H9 (cell line): ENCODE measurements at regions not wholly inside any gene's neighbourhood (a gene's known extent, or its start where the extent isn't known, plus 50 kb on each side); places are given as distances from the start of the nearest gene placed in this dataset.

Source experiments
- DNase-seq: peaks from one replicate; pipeline ENCODE4 v3.0.0-alpha.2; 2017
- H2AFZ ChIP-seq: one replicate; pipeline ENCODE4 v1.6.1; 2013; ENCODE audit warnings: mild to moderate bottlenecking, low read length, control low read depth, moderate library complexity
- H2AK5ac ChIP-seq: 2 replicates; pipeline ENCODE4 v1.6.1; 2013; ENCODE audit warnings: low read length, control low read depth, mixed read lengths; ENCODE audit not compliant: insufficient read length
- H2BK120ac ChIP-seq: one replicate; pipeline ENCODE4 v1.6.1; 2013; ENCODE audit warnings: low read depth, mild to moderate bottlenecking, low read length, control low read depth, inconsistent platforms; ENCODE audit not compliant: poor library complexity, severe bottlenecking
- H2BK12ac ChIP-seq: 2 replicates; pipeline ENCODE4 v1.6.1; 2013; ENCODE audit warnings: low read length, control low read depth, mixed read lengths, low read depth; ENCODE audit not compliant: insufficient read length
- H2BK15ac ChIP-seq: 2 replicates; pipeline ENCODE4 v1.6.1; 2013; ENCODE audit warnings: low read depth, low read length, control low read depth
- H2BK20ac ChIP-seq: one replicate; pipeline ENCODE4 v1.6.1; 2013; ENCODE audit warnings: low read depth, mild to moderate bottlenecking, low read length, control low read depth, inconsistent platforms; ENCODE audit not compliant: poor library complexity, severe bottlenecking
- H2BK5ac ChIP-seq: 2 replicates; pipeline ENCODE4 v1.6.1; 2013; ENCODE audit warnings: low read length, control low read depth, mixed read lengths; ENCODE audit not compliant: insufficient read length
- H3K14ac ChIP-seq: 2 replicates; pipeline ENCODE4 v1.6.1; 2013; ENCODE audit warnings: low read length, control low read depth; ENCODE audit not compliant: insufficient read depth
- H3K18ac ChIP-seq: 2 replicates; pipeline ENCODE4 v1.6.1; 2013; ENCODE audit warnings: low read depth, mild to moderate bottlenecking, mixed read lengths, low read length, control low read depth; ENCODE audit not compliant: insufficient read length
- H3K23ac ChIP-seq: 2 replicates; pipeline ENCODE4 v1.6.1; 2013; ENCODE audit warnings: low read length, control low read depth, mixed read lengths, low read depth; ENCODE audit not compliant: insufficient read length
- H3K23me2 ChIP-seq: 2 replicates; pipeline ENCODE4 v1.6.1; 2013; ENCODE audit warnings: low read depth, mild to moderate bottlenecking, mixed read lengths, low read length, control low read depth; ENCODE audit not compliant: insufficient read length, poor library complexity, severe bottlenecking
- H3K27ac ChIP-seq: 2 replicates; pipeline ENCODE4 v1.5.1; 2013; ENCODE audit warnings: low read length, control low read depth, mixed read lengths, low read depth; ENCODE audit not compliant: insufficient read length
- H3K27me3 ChIP-seq: 2 replicates; pipeline ENCODE4 v1.6.1; 2013; ENCODE audit warnings: low read length, control low read depth, inconsistent platforms; ENCODE audit not compliant: insufficient read depth
- H3K4ac ChIP-seq: 2 replicates; pipeline ENCODE4 v1.6.1; 2013; ENCODE audit warnings: low read depth, mild to moderate bottlenecking, control low read depth, inconsistent platforms, low read length, moderate library complexity
- H3K4me1 ChIP-seq: 2 replicates; pipeline ENCODE4 v1.6.1; 2013; ENCODE audit warnings: low read length, control low read depth, inconsistent platforms; ENCODE audit not compliant: insufficient read depth
- H3K4me2 ChIP-seq: 2 replicates; pipeline ENCODE4 v1.6.1; 2013; ENCODE audit warnings: low read length, control low read depth, mixed read lengths; ENCODE audit not compliant: insufficient read length, insufficient read depth
- H3K56ac ChIP-seq: 2 replicates; pipeline ENCODE4 v1.6.1; 2013; ENCODE audit warnings: low read depth, mild to moderate bottlenecking, mixed read lengths, low read length, control low read depth; ENCODE audit not compliant: insufficient read length
- H3K79me1 ChIP-seq: 2 replicates; pipeline ENCODE4 v1.6.1; 2013; ENCODE audit warnings: low read depth, mild to moderate bottlenecking, moderate library complexity, low read length, control low read depth, inconsistent platforms; ENCODE audit not compliant: insufficient read depth, poor library complexity, severe bottlenecking
- H3K79me2 ChIP-seq: 2 replicates; pipeline ENCODE4 v1.6.1; 2013; ENCODE audit warnings: low read length, control low read depth, inconsistent platforms; ENCODE audit not compliant: insufficient read depth
- H3K9ac ChIP-seq: 2 replicates; pipeline ENCODE4 v1.6.1; 2013; ENCODE audit warnings: low read length, control low read depth, mixed read lengths; ENCODE audit not compliant: insufficient read length; ENCODE audit errors: extremely low read depth
- H3K9me3 ChIP-seq: one replicate; pipeline ENCODE4 v1.6.1; 2013; ENCODE audit warnings: low read depth, low read length, inconsistent platforms; ENCODE audit not compliant: control insufficient read depth
- H3T11ph ChIP-seq: one replicate; pipeline ENCODE4 v1.6.1; 2013; ENCODE audit warnings: mild to moderate bottlenecking, low read length, control low read depth, inconsistent platforms
- H4K20me1 ChIP-seq: one replicate; pipeline ENCODE4 v1.6.1; 2013; ENCODE audit not compliant: control insufficient read depth, insufficient read length, insufficient read depth
- H4K5ac ChIP-seq: 2 replicates; pipeline ENCODE4 v1.6.1; 2013; ENCODE audit warnings: low read depth, mild to moderate bottlenecking, mixed read lengths, low read length, control low read depth; ENCODE audit not compliant: insufficient read length
- H4K8ac ChIP-seq: replicated peaks from 2 replicates; pipeline ENCODE4 v1.6.1; 2013; ENCODE audit warnings: low read length, control low read depth, mixed read lengths, low read depth; ENCODE audit not compliant: insufficient read length
- H4K91ac ChIP-seq: 2 replicates; pipeline ENCODE4 v1.6.1; 2013; ENCODE audit warnings: low read depth, mild to moderate bottlenecking, moderate library complexity, mixed read lengths, low read length, control low read depth; ENCODE audit not compliant: insufficient read length
- H3K27ac Mint-ChIP-seq, 3 experiments: 2 replicates in 2 of 3; 3 replicates in 1 of 3; pipeline ENCODE4 v1.8.0; 2020 to 2021; ENCODE audit warnings: mixed read lengths in 3 of 3, mild to moderate bottlenecking in 1 of 3, moderate library complexity in 1 of 3
- H3K27me3 Mint-ChIP-seq: 2 replicates; pipeline ENCODE4 v1.8.0; 2021; ENCODE audit warnings: low read depth, mild to moderate bottlenecking, moderate library complexity, mixed read lengths
- H3K36me3 Mint-ChIP-seq, 3 experiments: 2 replicates in 2 of 3; 3 replicates in 1 of 3; pipeline ENCODE4 v1.8.0; 2020 to 2021; ENCODE audit warnings: low read depth in 3 of 3, mixed read lengths in 3 of 3; ENCODE audit not compliant: insufficient read depth in 1 of 3
- H3K4me1 Mint-ChIP-seq, 2 experiments: 2 replicates each; pipeline ENCODE4 v1.8.0; 2020; ENCODE audit warnings: mixed read lengths in 2 of 2
- H3K4me3 Mint-ChIP-seq, 2 experiments: 2 replicates in 1 of 2; 3 replicates in 1 of 2; pipeline ENCODE4 v1.8.0; 2020 to 2021; ENCODE audit warnings: mild to moderate bottlenecking in 2 of 2, mixed read lengths in 2 of 2, moderate library complexity in 1 of 2
- H3K9me3 Mint-ChIP-seq, 2 experiments: 2 replicates in 1 of 2; 3 replicates in 1 of 2; pipeline ENCODE4 v1.8.0; 2020; ENCODE audit warnings: mild to moderate bottlenecking in 2 of 2, mixed read lengths in 2 of 2, moderate library complexity in 1 of 2
- CTCF ChIP-seq: fragments of 200-600 bp; sonication (generic); conservative IDR thresholded peaks from 3 replicates; pipeline ENCODE4 v1.8.0; 2021; ENCODE audit warnings: antibody characterized with exemption, mild to moderate bottlenecking
- WGBS: extraction: QIAGEN DNeasy Blood & Tissue Kit; methylation state at CpG from one replicate; pipeline ENCODE4 v1.1.7; 2013; ENCODE audit warnings: missing lambda C conversion rate, low lambda C conversion rate, mixed read lengths; ENCODE audit not compliant: insufficient read length; ENCODE audit errors: extremely low coverage; 5-methylcytosine and 5-hydroxymethylcytosine counted together

- Histone ChIP-seq H2BK5ac (no peak overlapping the region), H3K4ac (no peak overlapping the region), H3K27me3 (no peaks in the 10 kb centered on the region), H3K18ac (no peak overlapping the region), H4K8ac (no peak overlapping the region), H2AFZ (no peak overlapping the region), H2AK5ac (no peak overlapping the region), H4K20me1 (no peaks in the 10 kb centered on the region), H2BK20ac (no peak overlapping the region), H3K9ac (no peak overlapping the region), H4K91ac (no peak overlapping the region), H3K23ac (no peak overlapping the region), H3K79me2 (no peaks in the 10 kb centered on the region), H2BK12ac (no peak overlapping the region), H3K27ac (no peak overlapping the region), H2BK15ac (no peak overlapping the region), H2BK120ac (no peak overlapping the region), H3K9me3 (no peaks in the 10 kb centered on the region), H3T11ph (no peak overlapping the region), H3K4me2 (no peak overlapping the region), H3K79me1 (no peaks in the 10 kb centered on the region), H3K23me2 (no peaks in the 10 kb centered on the region), H3K14ac (no peak overlapping the region), H3K56ac (no peak overlapping the region), H3K4me1 (no peaks in the 10 kb centered on the region), H4K5ac (no peak overlapping the region)
- peaks cover 0 to 6% of the 10 kb centered on the region in 2 experiments; a peak in 1 of 4 replicates for H3K4me1 Mint-ChIP-seq
- H3K27ac Mint-ChIP-seq, result no peak overlapping the region
- no CpG with 5 or more reads among the region's 5 CpGs for WGBS
- peaks cover 6 to 12% (median 7%) of the 10 kb centered on the region in 3 experiments; a peak in 6 of 7 replicates for H3K36me3 Mint-ChIP-seq
- DNase-seq, result peak; percentile 36
- H3K9me3 Mint-ChIP-seq, result peaks cover 10 to 11% of the 10 kb centered on the region in 2 experiments
- TF ChIP-seq CTCF, result no peak
- peaks cover 7% of the 10 kb centered on the region for H3K27me3 Mint-ChIP-seq
- H3K4me3 Mint-ChIP-seq, result no peak overlapping the region
Observed at GRCh38 chr12:131208425-131208824, 254.7 kb downstream of the ADGRD1 start.
